Activated CD4-positive, alpha-beta T cell treated with anti-CD3 and anti-CD28 coated beads, Interleukin-2, Interleukin-4, amounts not matched to agents 100 ng/mL and 50 ng/mL, durations not matched to agents 16 hours and 8 hours (primary cell): ENCODE measurements at regions not wholly inside any gene's neighbourhood (a gene's known extent, or its start where the extent isn't known, plus 50 kb on each side); places are given as distances from the start of the nearest gene placed in this dataset.

Source experiments
- DNase-seq: peaks from one replicate; pipeline ENCODE4 v3.0.0-alpha.2; 2020; ENCODE audit warnings: low spot score

GRCh38 chr12:65517656-65518210 is 239.2 kb downstream of the MSRB3 start:
- DNase-seq = no peak

GRCh38 chr12:65518771-65519170 is 240.3 kb downstream of the MSRB3 start:
- DNase-seq = no peak

- no peak for DNase-seq
These were observed 242.2 kb downstream of the MSRB3 start for GRCh38 chr12:65520658-65521057.

- DNase-seq = no peak
These were observed 244.7 kb downstream of the MSRB3 start for GRCh38 chr12:65522956-65523860.

- DNase-seq = no peak
These were observed 246.2 kb downstream of the MSRB3 start for GRCh38 chr12:65524666-65525065.

GRCh38 chr12:65525491-65526141 is 247.1 kb downstream of the MSRB3 start:
- no peak for DNase-seq

GRCh38 chr12:65526311-65526710 is 247.8 kb downstream of the MSRB3 start:
- DNase-seq = no peak

GRCh38 chr12:65528127-65528526 is 249.6 kb downstream of the MSRB3 start:
- DNase-seq = no peak

- no peak for DNase-seq
These were observed 250.6 kb downstream of the MSRB3 start for GRCh38 chr12:65529106-65529505.

GRCh38 chr12:65529771-65530435 is 251.4 kb downstream of the MSRB3 start:
- no peak for DNase-seq

GRCh38 chr12:65532162-65532561 is 253.7 kb downstream of the MSRB3 start:
- DNase-seq = no peak

- no peak for DNase-seq
These were observed 254.3 kb downstream of the MSRB3 start for GRCh38 chr12:65532764-65533163.

GRCh38 chr12:65533177-65533883 is 254.8 kb downstream of the MSRB3 start:
- DNase-seq = no peak

- DNase-seq = no peak
These were observed 255.9 kb downstream of the MSRB3 start for GRCh38 chr12:65534238-65534841.

- DNase-seq = no peak
These were observed 257.5 kb downstream of the MSRB3 start for GRCh38 chr12:65535946-65536345.

GRCh38 chr12:65536351-65536750 is 257.9 kb downstream of the MSRB3 start:
- no peak for DNase-seq

GRCh38 chr12:65536876-65537681 is 258.6 kb downstream of the MSRB3 start:
- no peak for DNase-seq

- DNase-seq = no peak
These were observed 259.5 kb downstream of the MSRB3 start for GRCh38 chr12:65537978-65538377.

GRCh38 chr12:65539023-65539422 is 260.5 kb downstream of the MSRB3 start:
- DNase-seq = no peak

GRCh38 chr12:65540140-65540539 is 261.7 kb downstream of the MSRB3 start:
- no peak for DNase-seq

GRCh38 chr12:65546528-65546927 is 268.0 kb downstream of the MSRB3 start:
- no peak for DNase-seq
